H1 (cell line): ENCODE measurements at regions not wholly inside any gene's neighbourhood (a gene's known extent, or its start where the extent isn't known, plus 50 kb on each side); places are given as distances from the start of the nearest gene placed in this dataset.

Experiments used
- CTCF ChIA-PET: fragments of 300-600 bp; sonication (Branson Sonifier 250); formaldehyde crosslinking; loops from one replicate; lab custom pipeline; 2021; ENCODE audit not compliant: partially characterized antibody; lab: Charles Lee
- POLR2A ChIA-PET: fragments of 300-600 bp; sonication (Branson Sonifier 250); formaldehyde crosslinking; loops from one replicate; lab custom pipeline; 2021; ENCODE audit warnings: inconsistent platforms; ENCODE audit not compliant: partially characterized antibody; lab: Charles Lee
- DNase-seq, 2 experiments: peaks; one replicate each; pipeline versions ENCODE4 v3.0.0 to v3.0.0-alpha.2; 2010 to 2022; ENCODE audit warnings: low spot score in 2 of 2, low read depth in 1 of 2, mixed read lengths in 1 of 2
- FAIRE-seq: peaks from 2 replicates; lab custom pipeline; 2011; peaks lifted over from hg19 to GRCh38; lab: Jason Lieb, UNC
- H2AFZ ChIP-seq: 2 replicates; pipeline ENCODE4 v1.8.1; 2012; ENCODE audit warnings: low read length, inconsistent platforms
- H2AK5ac ChIP-seq: 2 replicates; pipeline ENCODE4 v1.6.1; 2013; ENCODE audit warnings: low read depth, low read length
- H2BK120ac ChIP-seq: replicated peaks from 2 replicates; pipeline ENCODE3; 2013; ENCODE audit warnings: low read depth, low read length, inconsistent platforms
- H2BK12ac ChIP-seq: 2 replicates; pipeline ENCODE4 v1.6.1; 2013; ENCODE audit warnings: low read depth, low read length
- H2BK15ac ChIP-seq: 2 replicates; pipeline ENCODE4 v1.6.1; 2013; ENCODE audit warnings: low read length
- H2BK20ac ChIP-seq: 2 replicates; pipeline ENCODE4 v1.6.1; 2013; ENCODE audit warnings: low read length
- H2BK5ac ChIP-seq: 2 replicates; pipeline ENCODE4 v1.6.1; 2013; ENCODE audit warnings: low read depth, low read length
- H3K14ac ChIP-seq: 2 replicates; pipeline ENCODE4 v1.6.1; 2013; ENCODE audit warnings: inconsistent platforms; ENCODE audit not compliant: insufficient read length
- H3K18ac ChIP-seq: 2 replicates; pipeline ENCODE4 v1.6.1; 2013; ENCODE audit warnings: low read length; ENCODE audit errors: extremely low read depth
- H3K23ac ChIP-seq: 2 replicates; pipeline ENCODE4 v1.6.1; 2013; ENCODE audit warnings: inconsistent platforms; ENCODE audit not compliant: insufficient read length
- H3K23me2 ChIP-seq: 2 replicates; pipeline ENCODE4 v1.6.1; 2013; ENCODE audit warnings: low read depth, low read length
- H3K27ac ChIP-seq: 2 replicates; pipeline ENCODE4 v1.6.1; 2011; ENCODE audit warnings: low read depth, low read length, inconsistent platforms
- H3K27me3 ChIP-seq, 4 experiments: replicated peaks in 1 of 4; 1 replicate in 1 of 4; 2 replicates in 3 of 4; pipeline versions ENCODE4 v1.6.1 to v1.8.1; 2011 to 2013; ENCODE audit warnings: low read length in 3 of 4, mild to moderate bottlenecking in 3 of 4, inconsistent platforms in 2 of 4, mixed read lengths in 2 of 4, moderate library complexity in 1 of 4; ENCODE audit not compliant: control insufficient read depth in 3 of 4, insufficient read depth in 3 of 4; ENCODE audit errors: extremely low read depth in 1 of 4
- H3K36me3 ChIP-seq, 4 experiments: 2 replicates each; pipeline versions ENCODE4 v1.6.1 to v1.8.1; 2011 to 2013; ENCODE audit warnings: mild to moderate bottlenecking in 4 of 4, low read length in 3 of 4, moderate library complexity in 2 of 4, control low read depth in 1 of 4, inconsistent platforms in 1 of 4; ENCODE audit not compliant: insufficient read depth in 4 of 4, control insufficient read depth in 2 of 4
- H3K4ac ChIP-seq: replicated peaks from 2 replicates; pipeline ENCODE3; 2013; ENCODE audit warnings: low read length, low read depth, mixed read lengths, inconsistent platforms; ENCODE audit not compliant: insufficient read length
- H3K4me1 ChIP-seq, 4 experiments: replicated peaks in 1 of 4; 1 replicate in 1 of 4; 2 replicates in 3 of 4; pipeline versions ENCODE4 v1.6.1 to v1.8.1; 2011 to 2013; ENCODE audit warnings: low read length in 3 of 4, inconsistent platforms in 2 of 4, mixed read lengths in 1 of 4; ENCODE audit not compliant: insufficient read depth in 4 of 4, control insufficient read depth in 3 of 4
- H3K4me2 ChIP-seq, 2 experiments: 2 replicates each; pipeline versions ENCODE4 v1.6.1 to v1.8.1; 2011 to 2013; ENCODE audit warnings: low read depth in 2 of 2, low read length in 2 of 2, control low read depth in 1 of 2, inconsistent platforms in 1 of 2, mild to moderate bottlenecking in 1 of 2; ENCODE audit not compliant: insufficient read depth in 1 of 2
- H3K4me3 ChIP-seq, 4 experiments: fragments of 200-600, 300-600 bp in 1 of 4; sonication (generic), shearing (Covaris generic), sonication (Bioruptor Twin) in 1 of 4; 2 replicates each; pipeline versions ENCODE4 v1.5.1 to v1.8.1; 2011 to 2016; ENCODE audit warnings: low read length in 4 of 4, low read depth in 3 of 4, control low read depth in 2 of 4, inconsistent platforms in 2 of 4, mild to moderate bottlenecking in 2 of 4, mixed read lengths in 1 of 4, moderate library complexity in 1 of 4; ENCODE audit not compliant: insufficient read depth in 2 of 4; ENCODE audit errors: extremely low read depth in 1 of 4
- H3K56ac ChIP-seq: replicated peaks from 2 replicates; pipeline ENCODE3; 2013; ENCODE audit warnings: low read depth, mild to moderate bottlenecking, mixed read lengths, low read length, inconsistent platforms; ENCODE audit not compliant: insufficient read length
- H3K79me1 ChIP-seq: 2 replicates; pipeline ENCODE4 v1.6.1; 2013; ENCODE audit warnings: low read depth, low read length, control low read depth
- H3K79me2 ChIP-seq, 2 experiments: 2 replicates each; pipeline versions ENCODE4 v1.6.1 to v1.8.1; 2012 to 2013; ENCODE audit warnings: low read length in 2 of 2, mild to moderate bottlenecking in 2 of 2, inconsistent platforms in 1 of 2; ENCODE audit not compliant: insufficient read depth in 2 of 2, control insufficient read depth in 1 of 2
- H3K9ac ChIP-seq, 4 experiments: replicated peaks in 1 of 4; 1 replicate in 1 of 4; 2 replicates in 3 of 4; pipeline versions ENCODE4 v1.6.1 to v1.8.1; 2011 to 2013; ENCODE audit warnings: low read depth in 3 of 4, low read length in 3 of 4, control low read depth in 2 of 4, mild to moderate bottlenecking in 2 of 4, moderate library complexity in 2 of 4, inconsistent platforms in 1 of 4; ENCODE audit errors: extremely low read depth in 1 of 4
- H3K9me3 ChIP-seq, 2 experiments: 2 replicates each; pipeline versions ENCODE4 v1.6.1 to v1.8.1; 2012 to 2013; ENCODE audit warnings: mild to moderate bottlenecking in 2 of 2, moderate library complexity in 2 of 2, control low read depth in 1 of 2, inconsistent platforms in 1 of 2, low read depth in 1 of 2, low read length in 1 of 2, mixed read lengths in 1 of 2; ENCODE audit not compliant: insufficient read depth in 2 of 2
- H4K20me1 ChIP-seq, 2 experiments: replicated peaks in 1 of 2; 2 replicates each; pipeline versions ENCODE3 to v1.8.1; 2011 to 2013; ENCODE audit warnings: inconsistent platforms in 2 of 2, low read length in 2 of 2, mild to moderate bottlenecking in 1 of 2; ENCODE audit not compliant: insufficient read depth in 2 of 2, control insufficient read depth in 1 of 2
- H4K5ac ChIP-seq: 2 replicates; pipeline ENCODE4 v1.6.1; 2013; ENCODE audit warnings: low read length, low read depth, mixed read lengths, inconsistent platforms; ENCODE audit not compliant: insufficient read length
- H4K8ac ChIP-seq: 2 replicates; pipeline ENCODE4 v1.8.0; 2013; ENCODE audit warnings: mild to moderate bottlenecking, moderate library complexity, low read length, inconsistent platforms; ENCODE audit not compliant: insufficient read depth; ENCODE audit errors: extremely low read depth
- H4K91ac ChIP-seq: replicated peaks from 2 replicates; pipeline ENCODE3; 2013; ENCODE audit warnings: low read length, mixed read lengths, inconsistent platforms; ENCODE audit not compliant: insufficient read length
- ATF2 ChIP-seq: IDR thresholded peaks from 2 replicates; pipeline ENCODE4 v1.6.1; 2012; ENCODE audit warnings: low read length, inconsistent platforms
- BRCA1 ChIP-seq: IDR thresholded peaks from 2 replicates; pipeline ENCODE4 v1.6.1; 2012; ENCODE audit warnings: low read depth, low read length, improper control_type of control experiment
- KDM5A ChIP-seq: fragments of 200-600 bp; IDR thresholded peaks from 2 replicates; pipeline ENCODE4 v1.7.1; 2012; ENCODE audit warnings: mild to moderate bottlenecking, low read length, inconsistent platforms, mixed read lengths
- SP2 ChIP-seq: IDR thresholded peaks from 2 replicates; pipeline ENCODE4 v1.6.1; 2012; ENCODE audit warnings: mild to moderate bottlenecking, low read length, inconsistent platforms
- TAF1 ChIP-seq: IDR thresholded peaks from 2 replicates; pipeline ENCODE4 v1.6.1; 2011; ENCODE audit warnings: mild to moderate bottlenecking, low read depth, low read length
- TAF7 ChIP-seq: optimal IDR thresholded peaks from 2 replicates; pipeline ENCODE3; 2011; ENCODE audit warnings: low read depth, mild to moderate bottlenecking, inconsistent platforms, low read length, moderate library complexity, borderline replicate concordance
- TCF12 ChIP-seq: IDR thresholded peaks from 2 replicates; pipeline ENCODE4 v1.6.1; 2011; ENCODE audit warnings: low read depth, mild to moderate bottlenecking, low read length
- TEAD4 ChIP-seq: IDR thresholded peaks from 2 replicates; pipeline ENCODE4 v1.6.1; 2012; ENCODE audit warnings: low read depth, low read length, inconsistent platforms, mixed read lengths
- WGBS, 2 experiments: shearing (Covaris generic) in 1 of 2; methylation state at CpG; one replicate each; pipeline versions ENCODE4 v1.1.6 to v1.1.7; 2013 to 2015; ENCODE audit warnings: low lambda C conversion rate in 2 of 2, mixed read lengths in 2 of 2, inconsistent platforms in 1 of 2, low coverage in 1 of 2, missing lambda C conversion rate in 1 of 2; ENCODE audit not compliant: insufficient replicate concordance in 2 of 2, insufficient coverage in 1 of 2, insufficient read length in 1 of 2; ENCODE audit errors: extremely low coverage in 1 of 2, missing lambda C conversion rate in 1 of 2; 5-methylcytosine and 5-hydroxymethylcytosine counted together
- TF ChIP-seq, protein P1 (sequence below), 3 experiments: IDR thresholded peaks; 1 replicate in 2 of 3; 2 replicates in 1 of 3; pipeline versions ENCODE4 v1.5.1 to v1.6.1; 2011; ENCODE audit warnings: low read length in 3 of 3, mild to moderate bottlenecking in 3 of 3, inconsistent platforms in 2 of 3, low read depth in 1 of 3, moderate library complexity in 1 of 3; ENCODE audit not compliant: insufficient read depth in 1 of 3; ENCODE audit errors: control extremely low read depth in 1 of 3

DNA sequence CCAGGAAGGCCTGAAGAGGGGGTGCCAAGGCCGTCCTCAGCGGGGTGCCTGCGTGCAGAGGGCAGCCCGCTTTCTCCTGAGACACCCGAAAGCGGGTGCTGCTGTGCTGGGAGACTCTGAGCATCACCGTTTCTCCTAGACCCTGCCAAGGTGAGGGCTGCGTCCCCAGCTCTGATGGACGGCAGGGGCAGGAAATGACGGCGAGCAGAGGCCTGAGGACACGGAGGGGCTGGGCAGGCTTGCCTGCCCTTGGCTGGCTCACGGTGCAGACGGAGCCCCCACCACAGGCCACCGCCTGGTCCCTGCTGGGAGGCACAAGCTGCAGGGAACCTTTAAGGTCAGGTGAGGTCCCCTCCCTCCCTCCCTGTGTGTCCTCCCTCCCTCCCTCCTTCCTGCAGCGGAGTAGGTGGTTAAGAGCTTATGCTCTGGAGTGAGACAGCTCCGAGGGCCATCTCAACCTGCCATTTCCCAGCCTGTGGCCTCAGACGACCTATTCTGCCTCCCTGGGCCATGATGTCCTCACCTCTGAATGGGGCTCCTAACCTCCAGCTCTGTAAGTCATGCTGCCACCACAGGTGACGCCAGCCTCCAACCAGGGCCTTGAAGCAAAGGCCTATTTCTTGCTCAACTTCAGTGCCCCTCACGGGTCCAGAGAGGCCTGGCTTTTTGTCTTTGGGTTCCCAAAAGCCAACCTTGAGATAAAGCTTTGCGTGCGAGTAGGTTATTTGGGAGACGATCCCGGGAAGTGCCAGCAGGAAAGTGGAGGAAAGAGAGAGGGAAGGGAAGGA is 54.2 kb upstream of the GRPEL1 start:
- Histone ChIP-seq H3K9me3 (no peaks in the 10 kb centered on the region), H3K56ac (no peak overlapping the region), H3K27ac (no peak overlapping the region), H4K91ac (no peak overlapping the region), H3K23ac (no peak overlapping the region), H3K4ac (no peak overlapping the region), H2BK20ac (no peak overlapping the region), H3K79me2 (no peaks in the 10 kb centered on the region), H4K8ac (no peak overlapping the region), H3K79me1 (no peaks in the 10 kb centered on the region), H4K5ac (no peak overlapping the region), H3K27me3 (no peaks in the 10 kb centered on the region), H3K18ac (no peak overlapping the region), H3K9ac (no peak overlapping the region), H2BK15ac (no peak overlapping the region), H2AFZ (no peak overlapping the region), H3K14ac (no peak overlapping the region), H3K23me2 (peaks cover 10% of the 10 kb centered on the region; the same call in 1 of the 2 replicates), H2BK12ac (no peak overlapping the region), H2BK5ac (no peak overlapping the region), H2BK120ac (no peak overlapping the region), H3K4me1 (no peaks in the 10 kb centered on the region), H3K4me2 (no peak overlapping the region), H2AK5ac (no peak overlapping the region), H3K4me3 (no peak overlapping the region), H3K36me3 (no peaks in the 10 kb centered on the region), H4K20me1 (peaks cover 0 to 6% of the 10 kb centered on the region in 2 experiments)
- ChIA-PET POLR2A (interaction anchor here (1.7 kb wide), 1 partner anchor 22 kb away, joined by 3 read pairs; no protein-coding TSS in a partner anchor), CTCF (interaction anchor here (0.8 to 3.1 kb wide), 4 partner anchors 20 to 420 kb away, joined by 3 to 15 read pairs (median 4); no protein-coding TSS in a partner anchor)
- FAIRE-seq (no peak), DNase-seq (no peak)
- WGBS, 2 experiments: 84% methylated on average over 19 of the region's 24 CpGs; no CpG with 5 or more reads in 1 of the 2 experiments
- no peak for TF ChIP-seq TAF7
- TF ChIP-seq BRCA1: no peak
- no peak for TF ChIP-seq KDM5A
- TF ChIP-seq TCF12: no peak
- TF ChIP-seq TEAD4: no peak
- no peak for TF ChIP-seq SP2
- TF ChIP-seq, protein P1, sequence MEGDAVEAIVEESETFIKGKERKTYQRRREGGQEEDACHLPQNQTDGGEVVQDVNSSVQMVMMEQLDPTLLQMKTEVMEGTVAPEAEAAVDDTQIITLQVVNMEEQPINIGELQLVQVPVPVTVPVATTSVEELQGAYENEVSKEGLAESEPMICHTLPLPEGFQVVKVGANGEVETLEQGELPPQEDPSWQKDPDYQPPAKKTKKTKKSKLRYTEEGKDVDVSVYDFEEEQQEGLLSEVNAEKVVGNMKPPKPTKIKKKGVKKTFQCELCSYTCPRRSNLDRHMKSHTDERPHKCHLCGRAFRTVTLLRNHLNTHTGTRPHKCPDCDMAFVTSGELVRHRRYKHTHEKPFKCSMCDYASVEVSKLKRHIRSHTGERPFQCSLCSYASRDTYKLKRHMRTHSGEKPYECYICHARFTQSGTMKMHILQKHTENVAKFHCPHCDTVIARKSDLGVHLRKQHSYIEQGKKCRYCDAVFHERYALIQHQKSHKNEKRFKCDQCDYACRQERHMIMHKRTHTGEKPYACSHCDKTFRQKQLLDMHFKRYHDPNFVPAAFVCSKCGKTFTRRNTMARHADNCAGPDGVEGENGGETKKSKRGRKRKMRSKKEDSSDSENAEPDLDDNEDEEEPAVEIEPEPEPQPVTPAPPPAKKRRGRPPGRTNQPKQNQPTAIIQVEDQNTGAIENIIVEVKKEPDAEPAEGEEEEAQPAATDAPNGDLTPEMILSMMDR (IDR thresholded peaks at IDR 0.05; ENCODE audit: control extremely low read depth in 1 of 3, insufficient read depth in 1 of 3, low read depth in 1 of 3, low read length in 3 of 3): no peak
- TF ChIP-seq ATF2: no peak
- no peak for TF ChIP-seq TAF1
